K562 (cell line): ENCODE measurements at regions not wholly inside any gene's neighbourhood (a gene's known extent, or its start where the extent isn't known, plus 50 kb on each side); places are given as distances from the start of the nearest gene placed in this dataset.

ENCODE experiments used
- ATAC-seq: fragments of 200-7000 bp; cut with Tn5 transposase; 3 replicates; pipeline ENCODE4 v1.9.1; 2020; ENCODE audit warnings: moderate library complexity
- BruUV-seq: library from RNA; stranded (reverse); fragments of 400-500 nt; replicated peaks from 2 replicates; lab custom pipeline; 2021; lab: Mats Ljungman, UMichigan
- CTCF ChIA-PET: fragments of 300-600 bp; formaldehyde crosslinking; extraction: SDS; loops from one replicate; lab custom pipeline; 2021; ENCODE audit warnings: low intra/inter-chr PET ratio; lab: Yijun Ruan, JAX
- POLR2A ChIA-PET: fragments of 300-600, 350-650 bp; sonication (Branson Sonifier 250); formaldehyde crosslinking; extraction: SDS; loops from one replicate; lab custom pipeline; 2021; ENCODE audit warnings: antibody characterized with exemption, inconsistent platforms; lab: Yijun Ruan, JAX
- DNase-seq, 4 experiments: peaks; one replicate each; pipeline versions ENCODE4 v3.0.0 to v3.0.0-alpha.2; 2011 to 2018; ENCODE audit warnings: low spot score in 3 of 4, mixed read lengths in 3 of 4; ENCODE audit errors: extremely low read depth in 1 of 4
- FAIRE-seq: peaks from 2 replicates; lab custom pipeline; 2011; peaks lifted over from hg19 to GRCh38; lab: Jason Lieb, UNC
- H2AFZ ChIP-seq: 2 replicates; pipeline ENCODE4 v1.6.0; 2011; ENCODE audit warnings: low read depth, low read length, control low read depth, inconsistent platforms
- H3K27ac ChIP-seq: fragments of 200-600 bp; 3 replicates; pipeline ENCODE4 v1.8.0; 2011; ENCODE audit warnings: low read depth, mild to moderate bottlenecking, control low read depth, inconsistent platforms, low read length, moderate library complexity, mixed read lengths; ENCODE audit errors: extremely low read depth
- H3K27me3 ChIP-seq, 2 experiments: fragments of 300-600 bp in 1 of 2; 2 replicates in 1 of 2; 3 replicates in 1 of 2; pipeline versions ENCODE4 v1.6.0 to v1.8.0; 2011; ENCODE audit warnings: inconsistent platforms in 2 of 2, low read length in 2 of 2, mild to moderate bottlenecking in 1 of 2, mixed read lengths in 1 of 2, moderate library complexity in 1 of 2; ENCODE audit not compliant: control insufficient read depth in 2 of 2, insufficient read depth in 2 of 2
- H3K36me3 ChIP-seq: fragments of 300-600 bp; 3 replicates; pipeline ENCODE4 v1.8.0; 2011; ENCODE audit warnings: mild to moderate bottlenecking, low read length, inconsistent platforms; ENCODE audit not compliant: control insufficient read depth, insufficient read depth
- H3K4me1 ChIP-seq, 2 experiments: fragments of 200-600 bp in 1 of 2; replicated peaks in 1 of 2; 2 replicates in 1 of 2; 3 replicates in 1 of 2; pipeline versions ENCODE4 v1.5.1 to v1.8.0; 2011; ENCODE audit warnings: inconsistent platforms in 2 of 2, low read length in 2 of 2, mild to moderate bottlenecking in 1 of 2, mixed read lengths in 1 of 2, moderate library complexity in 1 of 2; ENCODE audit not compliant: control insufficient read depth in 2 of 2, insufficient read depth in 2 of 2
- H3K4me2 ChIP-seq: 2 replicates; pipeline ENCODE4 v1.6.1; 2011; ENCODE audit warnings: low read length, control low read depth, inconsistent platforms, mixed read lengths; ENCODE audit not compliant: insufficient read depth
- H3K4me3 ChIP-seq: fragments of 200-600 bp; sonication (generic), shearing (Covaris generic); 2 replicates; pipeline ENCODE4 v1.5.1; 2016; ENCODE audit warnings: control low read depth, inconsistent platforms
- H3K79me2 ChIP-seq: fragments of 200-600 bp; 3 replicates; pipeline ENCODE4 v1.8.0; 2011; ENCODE audit warnings: low read length, inconsistent platforms; ENCODE audit not compliant: control insufficient read depth, insufficient read depth
- H3K9ac ChIP-seq, 2 experiments: 2 replicates each; pipeline versions ENCODE4 v1.6.0 to v1.6.1; 2011; ENCODE audit warnings: low read depth in 2 of 2, low read length in 2 of 2, control low read depth in 1 of 2, inconsistent platforms in 1 of 2, mild to moderate bottlenecking in 1 of 2, mixed read lengths in 1 of 2; ENCODE audit not compliant: insufficient read depth in 1 of 2
- H3K9me1 ChIP-seq: one replicate; pipeline ENCODE4 v1.6.0; 2011; ENCODE audit warnings: inconsistent platforms, mild to moderate bottlenecking, low read length, moderate library complexity; ENCODE audit not compliant: control insufficient read depth, insufficient read depth
- H3K9me3 ChIP-seq: replicated peaks from 2 replicates; pipeline ENCODE4 v1.5.1; 2011; ENCODE audit warnings: low read depth, low read length, inconsistent platforms; ENCODE audit not compliant: control insufficient read depth, insufficient read depth
- H4K20me1 ChIP-seq: replicated peaks from 2 replicates; pipeline ENCODE4 v1.6.1; 2011; ENCODE audit warnings: low read length, inconsistent platforms, mixed read lengths; ENCODE audit not compliant: control insufficient read depth, insufficient read depth
- ATF3 ChIP-seq, 2 experiments: fragments of 450-650 bp in 1 of 2; sonication (generic) in 1 of 2; formaldehyde crosslinking in 1 of 2; IDR thresholded peaks in 1 of 2; conservative IDR thresholded peaks in 1 of 2; 2 replicates each; pipeline versions ENCODE4 v1.6.1 to v1.8.1; 2016 to 2023; ENCODE audit warnings: mild to moderate bottlenecking in 2 of 2, moderate library complexity in 2 of 2, inconsistent platforms in 1 of 2, missing genetic modification reagents in 1 of 2
- FOXO4 ChIP-seq: fragments of 450-650 bp; formaldehyde crosslinking; IDR thresholded peaks from 2 replicates; pipeline ENCODE4 v1.4.0; 2020; ENCODE audit warnings: mild to moderate bottlenecking, moderate library complexity
- HNRNPL ChIP-seq: fragments of 200-400 bp; formaldehyde crosslinking; IDR thresholded peaks from 2 replicates; pipeline ENCODE4 v1.6.1; 2017; ENCODE audit warnings: low read depth, mild to moderate bottlenecking, low read length
- MBD1 ChIP-seq: fragments of 250-450 bp; sonication (Bioruptor Pico); IDR thresholded peaks from 2 replicates; pipeline ENCODE4 v1.8.0; 2022; ENCODE audit warnings: inconsistent platforms
- MTF1 ChIP-seq: fragments of 250-450 bp; sonication (Bioruptor Pico); IDR thresholded peaks from 2 replicates; pipeline ENCODE4 v1.9.0; 2021; ENCODE audit warnings: moderate library complexity, mild to moderate bottlenecking, inconsistent platforms, borderline replicate concordance
- RCOR1 ChIP-seq, 2 experiments: IDR thresholded peaks; 2 replicates each; pipeline ENCODE4 v1.6.1; 2012; ENCODE audit warnings: low read depth in 2 of 2, low read length in 2 of 2, borderline replicate concordance in 1 of 2, improper control_type of control experiment in 1 of 2
- ZNF764 ChIP-seq: fragments of 250-450 bp; sonication (Bioruptor Pico); IDR thresholded peaks from 2 replicates; pipeline ENCODE4 v1.4.0; 2020; ENCODE audit warnings: low read depth, mild to moderate bottlenecking, moderate library complexity
- WGBS: fragments of 100-300 bp; shearing (Covaris generic); methylation state at CpG from one replicate; pipeline ENCODE4 v1.1.6; 2016; ENCODE audit warnings: low coverage, mixed read lengths; ENCODE audit not compliant: insufficient coverage; ENCODE audit errors: missing lambda C conversion rate; 5-methylcytosine and 5-hydroxymethylcytosine counted together
- in situ Hi-C: fragments of 300-500 bp; cut with MboI; formaldehyde crosslinking; loops from 4 replicates; pipeline ENCODE4 v1.15.0; 2018; ENCODE audit warnings: inconsistent platforms, mixed read lengths
- intact Hi-C: fragments of 100-400 bp; cut with micrococcal nuclease; formaldehyde crosslinking; loops from 2 replicates; pipeline ENCODE4 v1.14.2; 2022

GRCh38 chr20:19930426-19930825, 86.7 kb upstream of the NAA20 start:
- ATAC-seq = no peak
- TF ChIP-seq RCOR1 (IDR thresholded peaks at IDR 0.05; ENCODE audit: borderline replicate concordance in 1 of 2, low read depth in 2 of 2, low read length in 2 of 2) = no peak
- no peak for TF ChIP-seq ZNF764 (CRISPR knock-in tag)
- intact Hi-C loops = no loop called here
- H3K9me1 ChIP-seq = no peaks in the 10 kb centered on the region
- no peak for DNase-seq
- no TSS peak for BruUV-seq
- no peaks in the 10 kb centered on the region for H3K4me1 ChIP-seq
- H3K27me3 ChIP-seq = peaks cover 0 to under 1% of the 10 kb centered on the region in 2 experiments; a peak in 2 of 5 replicates
- in situ Hi-C loops = no loop called here
- no peaks in the 10 kb centered on the region for H4K20me1 ChIP-seq
- no peaks in the 10 kb centered on the region for H3K79me2 ChIP-seq
- FAIRE-seq = no peak
- H3K9ac ChIP-seq = no peak overlapping the region
- WGBS = 0% methylated on average over 4 of the region's 5 CpGs
- no peak overlapping the region for H3K4me3 ChIP-seq
- H3K27ac ChIP-seq = no peak overlapping the region
- H3K9me3 ChIP-seq = no peaks in the 10 kb centered on the region
- ChIA-PET POLR2A (no interaction called here), CTCF (no interaction called here)
- H3K4me2 ChIP-seq = no peak overlapping the region
- no peak overlapping the region for H2AFZ ChIP-seq
- H3K36me3 ChIP-seq = no peaks in the 10 kb centered on the region

- ChIA-PET CTCF (no interaction called here), POLR2A (no interaction called here)
- DNase-seq (no peak), ATAC-seq (no peak), FAIRE-seq (no peak)
- no TSS peak for BruUV-seq
- Histone ChIP-seq H4K20me1 (no peaks in the 10 kb centered on the region), H3K9ac (no peak overlapping the region), H3K4me3 (no peak overlapping the region), H3K27ac (no peak overlapping the region), H3K4me2 (no peak overlapping the region), H3K9me3 (no peaks in the 10 kb centered on the region), H3K36me3 (no peaks in the 10 kb centered on the region), H2AFZ (no peak overlapping the region), H3K9me1 (no peaks in the 10 kb centered on the region), H3K27me3 (peaks cover 2 to 8% of the 10 kb centered on the region in 2 experiments; a peak in 2 of 5 replicates), H3K4me1 (no peaks in the 10 kb centered on the region), H3K79me2 (no peaks in the 10 kb centered on the region)
- in situ Hi-C loops = no loop called here
- 2% methylated on average over 9 of the region's 9 CpGs for WGBS
- intact Hi-C loops = no loop called here
- TF ChIP-seq FOXO4 (CRISPR knock-in tag) (no peak), HNRNPL (no peak), MBD1 (no peak), MTF1 (CRISPR knock-in tag) (no peak), ATF3 (IDR thresholded peaks at IDR 0.05) (no peak), ATF3 (CRISPR knock-in tag; conservative IDR thresholded peaks at IDR 0.05) (no peak)
Measured at GRCh38 chr20:19932170-19932667, 84.9 kb upstream of the NAA20 start.
